Epithelial cell of prostate (primary cell): ENCODE measurements at regions not wholly inside any gene's neighbourhood (a gene's known extent, or its start where the extent isn't known, plus 50 kb on each side); places are given as distances from the start of the nearest gene placed in this dataset.
"Not testable (repeated sequence)": the region's sequence is repeated elsewhere in the genome, so short reads cannot be mapped to it uniquely, and the experiment has no call there.

Experiments
- DNase-seq: peaks from one replicate; pipeline ENCODE4 v3.0.0-alpha.2; 2011; ENCODE audit warnings: low read depth, low spot score
- H3K27ac ChIP-seq: fragments of 450-650 bp; 2 replicates; pipeline ENCODE4 v1.5.1; 2017; ENCODE audit warnings: mild to moderate bottlenecking

- H3K27ac ChIP-seq, DNase-seq: not testable (repeated sequence)
These were observed 179.0 kb upstream of the KLF7 start for GRCh38 chr2:207344596-207345394.

- DNase-seq: no peak
- H3K27ac ChIP-seq: no peak overlapping the region
These were observed 178.6 kb upstream of the CREB1 start for GRCh38 chr2:207351171-207351570.

DNA sequence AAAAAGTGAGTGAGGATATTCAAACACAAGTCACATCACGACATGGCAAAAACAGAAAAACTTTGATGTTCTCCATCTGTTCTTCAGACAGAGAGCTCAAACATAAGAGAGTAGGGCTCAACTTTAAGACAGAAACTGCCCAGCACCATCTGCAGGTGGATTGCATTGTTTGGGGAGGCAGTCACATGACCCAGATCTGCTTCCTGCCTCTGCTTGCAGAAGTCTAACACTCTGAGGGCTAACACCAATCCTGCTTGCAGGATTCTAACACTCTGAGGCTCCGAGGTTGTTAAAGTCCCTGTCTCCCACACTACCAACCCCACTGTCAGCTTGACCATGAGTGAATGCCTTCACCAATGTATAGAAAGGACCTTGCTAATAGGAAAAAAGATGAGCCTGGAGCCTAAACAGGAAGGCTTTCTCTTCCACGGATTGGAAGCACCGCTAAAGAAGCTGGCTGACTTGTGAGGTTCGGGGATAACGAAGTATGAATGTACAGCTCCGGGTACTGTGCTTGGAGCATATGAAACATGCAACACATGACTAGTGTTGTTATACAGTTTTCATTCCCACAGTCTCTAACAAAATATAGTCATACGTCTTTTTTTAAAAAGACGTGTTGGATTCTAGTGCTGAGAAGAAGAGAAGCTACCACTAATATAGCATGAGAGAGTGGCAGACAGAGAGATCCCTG lies 176.6 kb upstream of the CREB1 start:
- no peak for DNase-seq

GRCh38 chr2:207353836-207354235 lies 175.9 kb upstream of the CREB1 start:
- no peak for DNase-seq
- no peak overlapping the region for H3K27ac ChIP-seq

More for the DNA sequence above, 176.6 kb upstream of the CREB1 start:
- no peak overlapping the region for H3K27ac ChIP-seq

- no peak overlapping the region for H3K27ac ChIP-seq
These were observed 175.3 kb upstream of the CREB1 start for GRCh38 chr2:207354462-207354861.

GRCh38 chr2:207356567-207356966 lies 173.2 kb upstream of the CREB1 start:
- H3K27ac ChIP-seq: no peak overlapping the region
- no peak for DNase-seq

More at GRCh38 chr2:207354462-207354861, 175.3 kb upstream of the CREB1 start:
- DNase-seq: no peak

- H3K27ac ChIP-seq: no peak overlapping the region
- DNase-seq: no peak
These were observed 172.5 kb upstream of the CREB1 start for GRCh38 chr2:207357216-207357615.

DNA sequence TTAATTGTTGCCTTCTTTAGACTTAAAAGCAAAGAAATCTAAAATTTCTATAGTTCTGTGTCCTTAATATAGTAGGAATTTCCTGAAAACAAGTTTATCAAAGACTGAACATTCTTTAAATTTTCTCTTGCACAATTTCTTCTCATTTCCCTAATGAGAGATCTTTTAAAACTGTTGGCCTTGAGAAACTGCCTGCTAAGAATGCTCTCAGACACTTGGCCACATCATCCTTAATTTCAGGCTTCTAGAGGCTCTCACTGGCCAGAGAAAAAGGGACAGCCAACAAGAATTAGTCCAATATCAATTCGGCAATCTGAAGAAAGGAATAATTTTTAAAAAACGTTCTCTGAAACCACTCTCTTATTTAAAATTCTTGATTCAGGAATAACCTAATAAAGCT lies 167.0 kb upstream of the CREB1 start:
- H3K27ac ChIP-seq: no peak overlapping the region

DNA sequence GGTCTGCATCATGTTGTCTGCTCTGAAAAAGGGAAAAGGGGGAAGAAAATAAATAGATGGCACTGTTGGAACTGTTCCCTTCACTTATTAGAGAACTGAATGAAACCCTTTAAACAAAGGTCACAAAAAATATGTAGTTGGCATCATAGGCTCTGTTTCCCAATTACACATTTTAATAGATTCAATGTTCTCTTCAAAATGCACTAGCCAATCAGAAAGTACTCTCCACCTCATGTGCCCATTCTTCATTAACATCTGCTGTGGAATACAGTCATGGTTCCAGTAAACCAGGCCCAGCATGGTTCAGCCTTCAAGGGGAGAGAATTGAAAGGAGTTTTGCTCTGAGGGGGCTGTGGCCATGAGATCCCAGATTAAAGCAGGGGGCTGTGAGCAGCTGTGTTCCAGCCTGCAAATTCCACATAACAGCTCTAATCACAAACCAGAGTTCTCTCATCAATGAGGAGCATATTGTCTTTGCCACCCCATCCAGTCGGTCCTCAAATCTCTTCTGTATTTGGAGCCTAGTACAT lies 165.9 kb upstream of the CREB1 start:
- H3K27ac ChIP-seq: no peak overlapping the region
- no peak for DNase-seq

More for the DNA sequence above, 167.0 kb upstream of the CREB1 start:
- no peak for DNase-seq

GRCh38 chr2:207370646-207371045 lies 159.1 kb upstream of the CREB1 start:
- no peak for DNase-seq

DNA sequence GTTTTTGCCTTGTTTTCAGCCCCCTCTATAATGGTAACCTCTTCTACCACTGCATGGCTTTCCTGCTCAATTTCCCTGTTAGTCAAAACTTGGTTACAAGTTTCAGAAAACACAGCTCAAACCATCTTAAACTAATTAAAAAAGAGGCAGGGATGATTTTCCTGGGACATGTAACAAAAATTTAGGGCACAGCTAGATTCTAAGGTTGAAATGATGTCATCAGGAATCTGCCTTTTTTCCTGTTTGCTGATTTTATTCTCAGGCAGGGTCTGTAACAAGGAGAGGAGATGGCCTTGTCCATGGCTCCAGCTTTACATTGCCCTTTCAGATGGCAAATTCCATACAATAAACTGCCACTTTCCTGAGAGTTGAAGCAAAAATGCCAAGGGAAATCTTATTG lies 157.9 kb upstream of the CREB1 start:
- no peak overlapping the region for H3K27ac ChIP-seq
- no peak for DNase-seq

More at GRCh38 chr2:207370646-207371045, 159.1 kb upstream of the CREB1 start:
- peak overlapping the region; percentile 28 for H3K27ac ChIP-seq

- no peak for DNase-seq
- no peak overlapping the region for H3K27ac ChIP-seq
These were observed 157.3 kb upstream of the CREB1 start for GRCh38 chr2:207372483-207372882.

- DNase-seq: no peak
- no peak overlapping the region for H3K27ac ChIP-seq
These were observed 154.4 kb upstream of the CREB1 start for GRCh38 chr2:207375207-207375875.

DNA sequence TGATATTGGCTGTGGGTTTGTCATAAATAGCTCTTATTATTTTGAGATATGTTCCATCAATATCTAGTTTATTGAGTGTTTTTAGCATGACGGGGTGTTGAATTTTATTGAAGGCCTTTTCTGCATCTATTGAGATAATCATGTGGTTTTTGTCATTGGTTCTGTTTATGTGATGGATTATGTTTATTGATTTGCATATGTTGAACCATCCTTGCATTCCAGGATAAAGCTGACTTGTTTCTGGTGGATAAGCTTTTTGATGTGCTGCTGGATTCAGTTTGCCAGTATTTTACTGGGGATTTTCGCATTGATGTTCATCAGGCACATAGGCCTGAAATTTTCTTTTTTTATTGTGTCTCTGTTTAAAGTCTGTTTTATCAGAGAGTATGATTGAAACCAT lies 151.1 kb upstream of the CREB1 start:
- not testable (repeated sequence) for DNase-seq, H3K27ac ChIP-seq

DNA sequence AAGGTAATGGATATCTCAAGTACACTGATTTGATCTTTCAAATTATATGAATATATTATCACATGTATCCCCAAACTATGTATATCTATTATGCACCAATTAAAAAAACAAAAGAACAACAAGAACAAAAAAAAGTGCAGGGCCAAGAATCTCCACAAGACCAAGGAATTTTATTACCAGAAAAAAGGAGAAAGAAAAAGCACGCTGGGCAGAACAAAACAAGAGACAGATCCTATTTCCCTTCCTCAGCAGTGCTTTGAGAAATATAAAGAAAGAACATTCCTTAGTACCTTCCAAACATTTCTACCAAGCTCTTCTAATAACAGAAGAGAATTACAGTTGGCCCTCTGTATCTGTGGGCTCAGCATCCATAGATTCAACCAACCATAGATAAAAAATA lies 144.7 kb upstream of the CREB1 start:
- DNase-seq: no peak
- H3K27ac ChIP-seq: no peak overlapping the region

DNA sequence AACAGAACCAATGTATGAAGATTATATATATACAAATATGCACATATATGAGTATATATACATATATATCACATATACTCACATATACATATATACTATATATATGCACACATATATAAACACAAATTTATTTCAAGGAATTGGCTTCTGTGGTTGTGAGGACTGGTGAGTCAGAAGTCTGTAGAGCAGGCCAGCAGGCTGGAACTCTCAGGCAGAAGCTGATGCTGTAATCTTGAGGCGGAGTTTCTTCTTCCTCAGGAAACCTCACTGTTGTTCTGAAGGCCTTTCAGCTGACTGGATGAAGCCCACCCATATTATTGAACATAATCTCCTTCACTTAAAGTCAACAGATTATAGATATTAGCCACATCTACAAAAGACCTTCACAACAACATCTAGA lies 143.9 kb upstream of the CREB1 start:
- DNase-seq: peak; percentile 14
- peak overlapping the region; percentile 34 for H3K27ac ChIP-seq

- no peak for DNase-seq
- no peak overlapping the region for H3K27ac ChIP-seq
These were observed 142.7 kb upstream of the CREB1 start for GRCh38 chr2:207387001-207387571.

DNA sequence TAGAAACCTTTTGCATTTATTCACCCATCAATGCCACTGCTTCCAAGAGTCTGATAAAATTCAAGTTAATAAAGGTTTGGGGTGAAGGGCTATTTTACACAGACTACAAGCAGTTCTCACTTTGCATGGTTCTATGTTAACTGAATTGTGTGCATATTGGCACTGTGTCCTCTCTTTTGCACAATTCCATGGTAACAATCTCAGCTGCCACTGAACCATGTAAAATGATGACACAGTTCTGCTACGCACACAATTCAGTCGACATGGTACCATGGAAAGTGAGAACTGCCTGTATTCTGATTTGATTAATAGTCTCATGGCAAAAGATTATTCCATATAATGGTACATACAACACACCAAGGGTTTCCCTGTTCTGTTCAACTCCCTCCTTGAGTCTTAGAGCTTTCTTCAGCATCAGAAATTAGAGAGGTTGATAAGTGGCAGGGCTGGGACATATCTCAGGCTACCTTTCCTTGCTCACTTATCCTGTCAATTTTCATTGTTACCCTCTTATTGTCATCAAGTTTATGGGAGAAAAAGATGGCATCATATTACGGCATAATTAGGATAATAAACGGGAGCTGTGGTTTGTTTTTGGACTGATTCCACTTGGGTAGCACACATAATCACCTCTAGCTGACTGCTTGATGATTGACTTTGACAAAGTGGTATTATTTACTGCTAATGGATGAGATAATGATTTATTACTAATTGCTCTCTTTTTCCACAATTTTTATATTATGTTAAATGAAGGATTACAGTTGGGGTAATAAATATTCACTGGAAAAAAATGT lies 139.3 kb upstream of the CREB1 start:
- no peak overlapping the region for H3K27ac ChIP-seq
- DNase-seq: no peak

GRCh38 chr2:207394203-207394781 lies 135.5 kb upstream of the CREB1 start:
- H3K27ac ChIP-seq: peak overlapping the region; percentile 100
- DNase-seq: peak; percentile 61
